ENCODE measurements at regions not wholly inside any gene's neighbourhood (a gene's known extent, or its start where the extent isn't known, plus 50 kb on each side); places are given as distances from the start of the nearest gene placed in this dataset.

- TF ChIP-seq CTCF (conservative IDR thresholded peaks at IDR 0.05) (no peak), ZFX (IDR thresholded peaks at IDR 0.05) (no peak)
Observed at GRCh38 chr10:113244750-113245149, 294.7 kb downstream of the TCF7L2 start.

All from C4-2B (cell line).